GM06990 (cell line): ENCODE measurements at regions not wholly inside any gene's neighbourhood (a gene's known extent, or its start where the extent isn't known, plus 50 kb on each side); places are given as distances from the start of the nearest gene placed in this dataset.
"Not testable (repeated sequence)": the region's sequence is repeated elsewhere in the genome, so short reads cannot be mapped to it uniquely, and the experiment has no call there.

Source experiments
- DNase-seq: peaks from one replicate; pipeline ENCODE4 v3.0.0-alpha.2; 2011; ENCODE audit not compliant: insufficient read length; ENCODE audit errors: extremely low read depth
- H3K27me3 ChIP-seq: replicated peaks from 2 replicates; pipeline ENCODE4 v1.6.0; 2011; ENCODE audit warnings: low read length; ENCODE audit not compliant: control insufficient read depth, insufficient read depth
- H3K36me3 ChIP-seq: 2 replicates; pipeline ENCODE4 v1.5.1; 2011; ENCODE audit warnings: low read length; ENCODE audit not compliant: control insufficient read depth, insufficient read depth
- H3K4me3 ChIP-seq: replicated peaks from 2 replicates; pipeline ENCODE4 v1.5.1; 2011; ENCODE audit warnings: low read depth, mild to moderate bottlenecking, control low read depth, low read length
- TF ChIP-seq, protein P1 (sequence below): IDR thresholded peaks from 2 replicates; pipeline ENCODE4 v1.5.1; 2011; ENCODE audit warnings: low read length, control low read depth, mild to moderate bottlenecking, inconsistent platforms; ENCODE audit not compliant: insufficient read depth, poor library complexity, severe bottlenecking

DNA sequence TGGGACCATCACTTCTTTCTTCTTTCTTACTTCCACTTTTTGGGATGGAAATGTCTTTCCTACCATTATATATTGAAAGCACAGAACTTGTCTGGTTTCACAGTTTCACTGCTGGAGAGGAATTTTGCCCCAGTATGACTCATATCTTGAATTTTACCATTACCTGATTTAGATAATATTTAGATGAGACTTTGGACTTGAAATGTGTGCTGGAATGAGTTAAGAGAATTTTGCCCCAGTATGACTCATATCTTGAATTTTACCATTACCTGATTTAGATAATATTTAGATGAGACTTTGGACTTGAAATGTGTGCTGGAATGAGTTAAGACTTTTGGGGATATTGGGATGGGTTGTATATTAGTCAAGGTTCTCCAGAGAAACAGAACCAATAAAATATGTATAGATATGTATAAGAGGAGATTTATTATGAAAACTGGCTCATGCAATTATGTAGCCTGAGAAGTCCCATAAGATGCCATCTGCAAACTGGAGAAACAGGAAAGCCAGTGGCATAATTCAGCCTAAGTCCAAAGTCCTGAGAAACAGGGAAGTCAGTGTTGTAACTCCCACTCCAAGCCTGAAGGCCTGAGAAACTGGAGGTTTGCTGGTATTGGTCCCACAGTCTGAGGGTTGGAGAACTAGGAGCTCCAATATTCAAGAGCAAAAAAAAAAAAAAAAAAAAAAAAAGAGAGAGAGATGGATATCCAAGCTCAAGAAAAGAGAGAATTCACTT lies 1029.2 kb downstream of the EPHA3 start:
- Histone ChIP-seq H3K4me3 (no peak overlapping the region), H3K36me3 (no peaks in the 10 kb centered on the region), H3K27me3 (no peaks in the 10 kb centered on the region)
- TF ChIP-seq, protein P1, sequence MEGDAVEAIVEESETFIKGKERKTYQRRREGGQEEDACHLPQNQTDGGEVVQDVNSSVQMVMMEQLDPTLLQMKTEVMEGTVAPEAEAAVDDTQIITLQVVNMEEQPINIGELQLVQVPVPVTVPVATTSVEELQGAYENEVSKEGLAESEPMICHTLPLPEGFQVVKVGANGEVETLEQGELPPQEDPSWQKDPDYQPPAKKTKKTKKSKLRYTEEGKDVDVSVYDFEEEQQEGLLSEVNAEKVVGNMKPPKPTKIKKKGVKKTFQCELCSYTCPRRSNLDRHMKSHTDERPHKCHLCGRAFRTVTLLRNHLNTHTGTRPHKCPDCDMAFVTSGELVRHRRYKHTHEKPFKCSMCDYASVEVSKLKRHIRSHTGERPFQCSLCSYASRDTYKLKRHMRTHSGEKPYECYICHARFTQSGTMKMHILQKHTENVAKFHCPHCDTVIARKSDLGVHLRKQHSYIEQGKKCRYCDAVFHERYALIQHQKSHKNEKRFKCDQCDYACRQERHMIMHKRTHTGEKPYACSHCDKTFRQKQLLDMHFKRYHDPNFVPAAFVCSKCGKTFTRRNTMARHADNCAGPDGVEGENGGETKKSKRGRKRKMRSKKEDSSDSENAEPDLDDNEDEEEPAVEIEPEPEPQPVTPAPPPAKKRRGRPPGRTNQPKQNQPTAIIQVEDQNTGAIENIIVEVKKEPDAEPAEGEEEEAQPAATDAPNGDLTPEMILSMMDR = no peak
- DNase-seq = no peak

DNA sequence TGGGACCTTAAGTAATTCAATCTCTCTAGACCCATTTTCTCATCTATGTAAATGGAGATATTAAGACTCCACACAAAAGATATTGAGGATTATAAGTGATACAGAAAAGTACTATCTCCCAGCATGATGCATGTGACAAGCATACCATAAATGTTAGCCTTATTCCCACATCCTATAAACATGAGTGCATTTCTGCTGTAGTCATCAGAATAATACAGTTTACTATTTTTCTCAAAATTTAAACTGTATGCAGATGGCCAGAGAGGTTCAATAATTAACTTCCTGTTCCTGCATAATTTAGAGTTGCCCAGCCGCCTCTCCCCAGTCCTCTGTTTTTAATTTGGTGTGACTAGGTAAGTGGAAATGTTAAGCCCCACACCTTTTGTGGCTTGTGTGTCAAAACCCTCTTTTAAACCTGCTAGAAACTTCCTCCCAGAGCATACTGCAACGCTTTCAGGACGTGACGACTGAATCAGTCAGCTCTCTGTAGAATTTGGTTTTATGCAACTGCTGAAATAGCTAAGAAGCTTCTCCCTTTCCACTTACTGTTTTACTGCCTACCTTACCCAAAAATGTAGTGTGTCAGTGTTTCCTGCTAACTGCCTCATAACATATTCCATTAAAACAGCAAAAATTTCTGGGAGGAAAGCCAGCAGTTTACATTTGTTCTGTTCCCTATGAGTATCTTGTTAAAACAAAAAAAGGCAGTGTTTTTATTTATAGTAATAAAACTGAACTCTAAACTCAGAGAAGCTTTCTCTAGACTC lies 1037.9 kb downstream of the EPHA3 start:
- no peak for DNase-seq
- Histone ChIP-seq H3K27me3 (no peaks in the 10 kb centered on the region), H3K4me3 (no peak overlapping the region), H3K36me3 (no peaks in the 10 kb centered on the region)
- TF ChIP-seq, protein P1 = no peak

DNA sequence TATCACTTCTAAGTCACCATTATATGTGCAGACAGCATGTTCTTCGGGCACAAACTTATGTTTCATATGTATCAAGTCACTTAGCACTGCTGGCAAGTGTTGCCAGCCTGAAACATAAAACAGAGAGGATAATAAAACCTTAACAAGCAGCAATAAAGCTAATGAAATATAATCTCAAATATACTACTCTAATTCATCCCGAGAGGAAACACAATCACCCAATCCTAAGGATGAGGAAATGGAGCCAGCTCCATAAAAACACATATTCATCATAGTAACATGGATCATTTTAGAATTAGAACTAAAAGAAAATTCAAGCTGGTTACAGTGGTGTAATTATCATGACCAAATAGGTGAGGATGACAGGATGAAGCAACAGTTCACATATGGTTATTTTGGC lies 1072.7 kb downstream of the EPHA3 start:
- no peak for DNase-seq
- Histone ChIP-seq H3K36me3 (no peaks in the 10 kb centered on the region), H3K27me3 (no peaks in the 10 kb centered on the region), H3K4me3 (no peak overlapping the region)
- TF ChIP-seq, protein P1 = no peak

DNA sequence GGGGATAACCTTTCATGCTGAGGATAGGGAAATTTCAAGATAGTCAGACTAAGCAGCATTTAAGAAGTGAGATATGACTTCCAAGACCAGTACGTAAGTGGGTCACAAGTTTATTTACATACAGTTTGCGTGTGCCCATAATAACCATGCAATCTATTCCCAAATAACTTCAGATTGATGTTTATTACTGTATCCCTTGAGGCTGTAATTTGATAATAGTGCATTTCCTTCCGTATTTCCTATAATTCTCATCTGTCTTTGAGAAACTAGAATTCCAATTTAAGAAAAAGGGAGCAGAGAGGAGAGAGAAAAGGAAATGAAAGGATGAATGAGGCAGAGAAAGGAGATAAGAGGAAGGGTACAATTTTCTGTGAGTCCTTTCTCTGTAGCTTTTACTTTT lies 1073.1 kb downstream of the EPHA3 start:
- TF ChIP-seq, protein P1 = no peak
- no peak for DNase-seq
- H3K36me3 ChIP-seq = no peaks in the 10 kb centered on the region
- H3K4me3 ChIP-seq = no peak overlapping the region
- H3K27me3 ChIP-seq = no peaks in the 10 kb centered on the region

DNA sequence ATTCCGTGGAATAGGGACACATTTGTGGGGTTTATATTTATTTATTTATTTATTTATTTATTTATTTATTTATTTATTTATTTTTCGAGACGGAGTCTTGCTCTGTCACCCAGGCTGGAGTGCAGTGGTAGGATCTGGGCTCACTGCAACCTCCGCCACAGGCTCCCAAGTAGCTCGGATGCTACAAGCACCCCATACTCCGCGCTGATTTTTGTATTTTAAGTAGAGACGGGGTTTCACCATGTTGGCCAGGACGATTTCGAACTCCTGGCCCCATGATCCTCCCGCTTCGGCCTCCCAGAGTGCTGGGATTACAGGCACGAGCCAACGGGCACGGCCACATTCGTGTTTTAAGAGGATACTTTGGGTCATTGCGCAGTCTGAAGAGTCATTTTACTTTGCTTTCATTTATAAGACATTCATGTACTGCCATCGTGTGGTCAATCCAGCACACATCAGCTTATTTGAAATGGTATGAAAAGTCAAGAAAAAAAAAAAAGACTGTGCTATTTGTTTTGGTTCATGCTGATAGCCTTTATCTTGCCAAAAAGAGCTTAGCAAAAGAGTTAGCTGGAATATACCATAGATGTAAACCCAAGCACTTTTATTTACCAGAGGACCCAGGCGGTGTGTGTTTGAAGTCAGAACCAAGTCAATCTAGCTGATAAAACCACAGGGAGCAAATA lies 1075.0 kb downstream of the EPHA3 start:
- not testable (repeated sequence) for H3K4me3 ChIP-seq, H3K36me3 ChIP-seq, H3K27me3 ChIP-seq
- DNase-seq = peak; percentile 3

DNA sequence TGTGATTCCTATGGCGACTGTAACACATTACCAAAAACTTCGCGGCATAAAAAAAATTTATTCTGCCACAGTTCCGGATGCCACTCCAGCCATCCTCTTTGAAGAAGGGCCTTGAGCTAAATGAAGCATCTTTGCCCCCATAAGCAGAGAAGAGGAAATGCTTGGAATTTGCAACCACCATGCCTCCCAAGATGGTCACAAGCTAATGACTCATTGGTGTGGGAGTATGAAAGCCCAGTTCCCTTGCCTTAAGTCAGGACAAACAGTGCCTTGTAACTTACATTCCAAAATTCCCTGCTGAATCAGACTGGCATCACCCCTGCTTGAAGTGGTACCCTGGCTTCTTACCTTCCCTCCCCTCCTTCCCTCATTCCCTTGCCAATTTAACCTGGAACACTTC lies 1077.4 kb downstream of the EPHA3 start:
- Histone ChIP-seq H3K4me3 (no peak overlapping the region), H3K36me3 (no peaks in the 10 kb centered on the region), H3K27me3 (no peaks in the 10 kb centered on the region)
- TF ChIP-seq, protein P1 = no peak
- no peak for DNase-seq

DNA sequence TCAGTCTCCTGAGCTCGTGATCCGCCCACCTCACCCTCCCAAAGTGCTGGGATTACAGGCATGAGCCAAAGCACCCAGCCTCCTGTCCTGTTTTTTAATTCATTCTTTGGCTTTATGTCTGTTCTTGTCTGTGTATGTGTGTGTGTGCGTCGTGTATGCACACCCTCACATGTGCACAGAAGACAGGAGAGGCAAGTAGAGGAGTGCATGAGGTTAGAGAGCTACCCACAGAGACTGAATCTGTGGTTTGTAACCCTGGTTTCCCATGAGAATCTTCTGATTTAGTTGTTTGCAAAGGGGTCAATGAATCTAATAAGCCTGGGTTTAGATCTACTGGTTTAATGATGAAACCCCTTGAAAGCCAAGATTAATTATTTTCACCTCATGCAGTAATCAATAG lies 1090.0 kb downstream of the EPHA3 start:
- not testable (repeated sequence) for H3K36me3 ChIP-seq, DNase-seq, H3K4me3 ChIP-seq, H3K27me3 ChIP-seq

DNA sequence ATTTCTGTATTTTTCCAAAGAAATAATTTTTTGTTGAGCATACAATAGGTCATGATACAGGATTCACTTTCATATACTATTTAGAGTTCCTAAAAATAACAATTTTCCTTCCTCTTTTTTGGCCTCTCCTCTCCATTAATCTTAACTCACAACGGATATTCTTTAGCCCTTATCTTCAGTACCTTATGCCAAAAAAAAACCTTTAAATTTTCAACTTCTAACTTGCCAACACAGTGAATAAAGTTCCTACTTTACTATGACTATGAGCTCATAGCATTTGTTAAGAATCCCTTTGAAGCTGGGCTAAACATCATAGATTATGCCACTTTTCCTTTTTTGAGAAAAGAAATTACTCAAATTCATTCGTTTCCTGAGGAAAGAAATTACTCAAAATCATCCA lies 1095.5 kb downstream of the EPHA3 start:
- not testable (repeated sequence) for H3K36me3 ChIP-seq, H3K4me3 ChIP-seq, H3K27me3 ChIP-seq, DNase-seq
